Posterior cingulate gyrus (tissue), 11 donors: ENCODE measurements at regions not wholly inside any gene's neighbourhood (a gene's known extent, or its start where the extent isn't known, plus 50 kb on each side); places are given as distances from the start of the nearest gene placed in this dataset.
"Not testable (repeated sequence)": the region's sequence is repeated elsewhere in the genome, so short reads cannot be mapped to it uniquely, and the experiment has no call there.

Experiments used
- DNase-seq, 10 donors: peaks; one replicate each; pipeline versions ENCODE4 v3.0.0 to v3.0.0-alpha.2; 2020 to 2021; ENCODE audit warnings: mixed read lengths in 3 of 10
- intact Hi-C: fragments of 100-400 bp; cut with DNase I; formaldehyde crosslinking; loops from one replicate; pipeline ENCODE4 v1.15.1; 2023

GRCh38 chr15:20473465-20473864 is 68.1 kb downstream of the GOLGA6L6 start:
- intact Hi-C loops, DNase-seq: not testable (repeated sequence)

- intact Hi-C loops, result not testable (repeated sequence)
- peak in 1 of 10 donors; percentile 42 for DNase-seq
Measured at GRCh38 chr15:20472983-20473382, 68.6 kb downstream of the GOLGA6L6 start.

GRCh38 chr15:20470810-20471209 is 70.8 kb downstream of the GOLGA6L6 start:
- DNase-seq, intact Hi-C loops: not testable (repeated sequence)

- DNase-seq, result peak in 2 of 10 donors; percentile 7 to 54
- intact Hi-C loops, result not testable (repeated sequence)
Measured at GRCh38 chr15:20441138-20441537, 100.5 kb downstream of the GOLGA6L6 start.

- peak in 2 of 10 donors; percentile 25 to 49 for DNase-seq
- intact Hi-C loops, result not testable (repeated sequence)
Measured at GRCh38 chr15:20440390-20440789, 101.2 kb downstream of the GOLGA6L6 start.

GRCh38 chr15:20439111-20439510 is 102.5 kb downstream of the GOLGA6L6 start:
- intact Hi-C loops, result not testable (repeated sequence)
- DNase-seq, result peak in 1 of 10 donors; percentile 4

GRCh38 chr15:20438255-20438654 is 103.3 kb downstream of the GOLGA6L6 start:
- intact Hi-C loops, DNase-seq: not testable (repeated sequence)

GRCh38 chr15:20433468-20433867 is 108.1 kb downstream of the GOLGA6L6 start:
- intact Hi-C loops, DNase-seq: not testable (repeated sequence)

GRCh38 chr15:20430495-20430894 is 111.1 kb downstream of the GOLGA6L6 start:
- intact Hi-C loops, result not testable (repeated sequence)

GRCh38 chr15:20420710-20421109 is 120.9 kb downstream of the GOLGA6L6 start:
- intact Hi-C loops, DNase-seq: not testable (repeated sequence)

More at GRCh38 chr15:20430495-20430894, 111.1 kb downstream of the GOLGA6L6 start:
- DNase-seq, result not testable (repeated sequence)

- peak in 1 of 10 donors; percentile 67 for DNase-seq
Measured at GRCh38 chr15:20416618-20417017, 125.0 kb downstream of the GOLGA6L6 start.

GRCh38 chr15:20409667-20410198 is 131.9 kb downstream of the GOLGA6L6 start:
- DNase-seq, intact Hi-C loops: not testable (repeated sequence)

More at GRCh38 chr15:20416618-20417017, 125.0 kb downstream of the GOLGA6L6 start:
- intact Hi-C loops, result not testable (repeated sequence)

- intact Hi-C loops, result no loop called here
- no peak for DNase-seq
Measured at GRCh38 chr15:20409247-20409646, 132.4 kb downstream of the GOLGA6L6 start.

- intact Hi-C loops, result no loop called here
- DNase-seq, result peak in 3 of 10 donors; percentile 32 to 75 (median 62)
Measured at GRCh38 chr15:20407553-20407952, 134.0 kb downstream of the GOLGA6L6 start.

- DNase-seq, intact Hi-C loops: not testable (repeated sequence)
Measured at GRCh38 chr15:20404571-20404970, 137.0 kb downstream of the GOLGA6L6 start.

- DNase-seq, intact Hi-C loops: not testable (repeated sequence)
Measured at GRCh38 chr15:20402586-20402985, 139.0 kb downstream of the GOLGA6L6 start.

- DNase-seq, result peak in 3 of 10 donors; percentile 55 to 77 (median 75)
- intact Hi-C loops, result not testable (repeated sequence)
Measured at GRCh38 chr15:20401058-20401457, 140.5 kb downstream of the GOLGA6L6 start.

GRCh38 chr15:20398680-20399079 is 142.9 kb downstream of the GOLGA6L6 start:
- DNase-seq, result not testable (repeated sequence)

GRCh38 chr15:20388161-20388560 is 153.4 kb downstream of the GOLGA6L6 start:
- intact Hi-C loops, DNase-seq: not testable (repeated sequence)

More at GRCh38 chr15:20398680-20399079, 142.9 kb downstream of the GOLGA6L6 start:
- intact Hi-C loops, result not testable (repeated sequence)

GRCh38 chr15:20386198-20386597 is 155.4 kb downstream of the GOLGA6L6 start:
- intact Hi-C loops, result no loop called here
- DNase-seq, result peak in 1 of 10 donors; percentile 33

GRCh38 chr15:20380199-20380598 is 161.4 kb downstream of the GOLGA6L6 start:
- intact Hi-C loops, result not testable (repeated sequence)
- peak in 2 of 10 donors; percentile 62 to 65 for DNase-seq

GRCh38 chr15:20376872-20377271 is 164.7 kb downstream of the GOLGA6L6 start:
- no peak for DNase-seq
- intact Hi-C loops, result no loop called here
